HepG2 (cell line): ENCODE measurements at regions not wholly inside any gene's neighbourhood (a gene's known extent, or its start where the extent isn't known, plus 50 kb on each side); places are given as distances from the start of the nearest gene placed in this dataset.

Source experiments
- CTCF ChIP-seq: sonication (generic); formaldehyde crosslinking; IDR thresholded peaks from 2 replicates; pipeline ENCODE4 v1.5.0; 2020; ENCODE audit warnings: mild to moderate bottlenecking, missing genetic modification reagents, moderate library complexity
- GPN1 ChIP-seq: sonication (generic); formaldehyde crosslinking; IDR thresholded peaks from 2 replicates; pipeline ENCODE4 v1.5.1; 2020; ENCODE audit warnings: missing genetic modification reagents, borderline replicate concordance
- HNRNPUL1 ChIP-seq: fragments of 200-400 bp; formaldehyde crosslinking; IDR thresholded peaks from 2 replicates; pipeline ENCODE4 v1.6.1; 2017; ENCODE audit warnings: low read depth, mild to moderate bottlenecking, low read length, moderate library complexity
- MXD3 ChIP-seq: IDR thresholded peaks from 2 replicates; pipeline ENCODE4 v1.6.1; 2016; ENCODE audit warnings: mild to moderate bottlenecking, missing biosample characterization, missing genetic modification reagents
- RBFOX2 ChIP-seq: fragments of 200-400 bp; formaldehyde crosslinking; IDR thresholded peaks from 2 replicates; pipeline ENCODE4 v1.6.1; 2017; ENCODE audit warnings: low read depth, mild to moderate bottlenecking, low read length
- REPIN1 ChIP-seq: sonication (generic); formaldehyde crosslinking; IDR thresholded peaks from 2 replicates; pipeline ENCODE4 v1.8.0; 2022; ENCODE audit warnings: missing genetic modification reagents, low read depth, mild to moderate bottlenecking, borderline replicate concordance
- SRY ChIP-seq: sonication (generic); formaldehyde crosslinking; IDR thresholded peaks from 2 replicates; pipeline ENCODE4 v1.8.0; 2022; ENCODE audit warnings: mild to moderate bottlenecking, missing genetic modification reagents
- TBP ChIP-seq: sonication (generic); formaldehyde crosslinking; IDR thresholded peaks from 2 replicates; pipeline ENCODE4 v1.5.0; 2020; ENCODE audit warnings: missing genetic modification reagents
- TCF12 ChIP-seq, 2 experiments: fragments of 450-650 bp in 1 of 2; sonication (generic) in 1 of 2; formaldehyde crosslinking in 1 of 2; IDR thresholded peaks; 2 replicates each; pipeline versions ENCODE4 v1.6.1 to v1.8.0; 2017 to 2022; ENCODE audit warnings: antibody characterized with exemption in 1 of 2, mild to moderate bottlenecking in 1 of 2, missing genetic modification reagents in 1 of 2, moderate library complexity in 1 of 2
- TF ChIP-seq, protein P1 (sequence below): sonication (generic); formaldehyde crosslinking; IDR thresholded peaks from 2 replicates; pipeline ENCODE4 v1.8.0; 2022; ENCODE audit warnings: low read depth, missing genetic modification reagents
- TF ChIP-seq, protein P2 (sequence below): sonication (generic); formaldehyde crosslinking; IDR thresholded peaks from 2 replicates; pipeline ENCODE4 v1.5.0; 2020; ENCODE audit warnings: missing genetic modification reagents

DNA sequence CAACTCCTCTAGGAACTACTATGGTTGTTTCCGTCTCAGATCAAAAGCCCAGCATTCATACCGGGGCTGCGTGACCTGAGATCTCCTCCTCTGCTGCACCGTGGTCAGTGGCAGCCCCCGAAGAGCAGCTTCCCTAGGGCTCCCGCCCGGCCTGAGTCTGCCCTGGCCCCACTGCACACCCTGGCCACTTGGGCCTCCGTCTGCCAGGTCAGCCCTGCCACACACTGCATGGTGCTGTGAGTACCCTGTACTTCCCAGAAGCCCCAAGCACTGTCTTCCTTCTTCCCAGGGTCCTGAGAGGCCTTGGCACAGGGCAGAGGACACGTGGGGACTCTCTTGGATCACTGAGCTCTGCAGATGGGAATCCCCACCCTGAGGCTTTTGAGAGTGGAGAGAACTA is 81.5 kb upstream of the GPC1 start:
- TF ChIP-seq GPN1 (no peak), CTCF (no peak), MXD3 (CRISPR knock-in tag) (no peak), HNRNPUL1 (no peak), TBP (CRISPR knock-in tag) (no peak), RBFOX2 (no peak), TCF12 (IDR thresholded peaks at IDR 0.05) (no peak), TCF12 (CRISPR knock-in tag; IDR thresholded peaks at IDR 0.05) (no peak), REPIN1 (CRISPR knock-in tag) (no peak), SRY (CRISPR knock-in tag) (no peak)
- TF ChIP-seq, protein P1, sequence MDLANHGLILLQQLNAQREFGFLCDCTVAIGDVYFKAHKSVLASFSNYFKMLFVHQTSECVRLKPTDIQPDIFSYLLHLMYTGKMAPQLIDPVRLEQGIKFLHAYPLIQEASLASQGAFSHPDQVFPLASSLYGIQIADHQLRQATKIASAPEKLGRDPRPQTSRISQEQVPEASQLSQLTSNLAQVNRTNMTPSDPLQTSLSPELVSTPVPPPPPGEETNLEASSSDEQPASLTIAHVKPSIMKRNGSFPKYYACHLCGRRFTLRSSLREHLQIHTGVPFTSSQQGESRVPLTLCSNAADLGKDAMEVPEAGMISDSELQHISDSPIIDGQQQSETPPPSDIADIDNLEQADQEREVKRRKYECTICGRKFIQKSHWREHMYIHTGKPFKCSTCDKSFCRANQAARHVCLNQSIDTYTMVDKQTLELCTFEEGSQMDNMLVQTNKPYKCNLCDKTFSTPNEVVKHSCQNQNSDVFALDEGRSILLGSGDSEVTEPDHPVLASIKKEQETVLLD (CRISPR knock-in tag), result no peak
- TF ChIP-seq, protein P2, sequence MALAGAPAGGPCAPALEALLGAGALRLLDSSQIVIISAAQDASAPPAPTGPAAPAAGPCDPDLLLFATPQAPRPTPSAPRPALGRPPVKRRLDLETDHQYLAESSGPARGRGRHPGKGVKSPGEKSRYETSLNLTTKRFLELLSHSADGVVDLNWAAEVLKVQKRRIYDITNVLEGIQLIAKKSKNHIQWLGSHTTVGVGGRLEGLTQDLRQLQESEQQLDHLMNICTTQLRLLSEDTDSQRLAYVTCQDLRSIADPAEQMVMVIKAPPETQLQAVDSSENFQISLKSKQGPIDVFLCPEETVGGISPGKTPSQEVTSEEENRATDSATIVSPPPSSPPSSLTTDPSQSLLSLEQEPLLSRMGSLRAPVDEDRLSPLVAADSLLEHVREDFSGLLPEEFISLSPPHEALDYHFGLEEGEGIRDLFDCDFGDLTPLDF (CRISPR knock-in tag), result no peak
